SHP77 treated with DMSO at 0.1 percent for 48 hours (cell line): ENCODE measurements at regions not wholly inside any gene's neighbourhood (a gene's known extent, or its start where the extent isn't known, plus 50 kb on each side); places are given as distances from the start of the nearest gene placed in this dataset.
"Not testable (repeated sequence)": the region's sequence is repeated elsewhere in the genome, so short reads cannot be mapped to it uniquely, and the experiment has no call there.

Experiments used
- DNase-seq: peaks from one replicate; lab custom pipeline; 2025; lab: John Stamatoyannopoulos, UW

- no peak for DNase-seq
Observed at GRCh38 chr2:109048163-109048562, 59.1 kb upstream of the EDAR start.

GRCh38 chr2:109047569-109047968 lies 58.5 kb upstream of the EDAR start:
- not testable (repeated sequence) for DNase-seq

- DNase-seq = no peak
Observed at GRCh38 chr2:109046925-109047508, 58.0 kb upstream of the EDAR start.

GRCh38 chr2:109045505-109045904 lies 56.5 kb upstream of the EDAR start:
- DNase-seq = no peak

GRCh38 chr2:109038992-109039391 lies 50.0 kb upstream of the EDAR start:
- no peak for DNase-seq
